ENCODE measurements at regions not wholly inside any gene's neighbourhood (a gene's known extent, or its start where the extent isn't known, plus 50 kb on each side); places are given as distances from the start of the nearest gene placed in this dataset.

- H3K27me3 ChIP-seq (ENCODE audit: control insufficient read depth, insufficient read depth, low read length): no peaks in the 10 kb centered on the region
- no peak overlapping the region for H3K27ac ChIP-seq (ENCODE audit: low read depth, low read length)
- H3K9me3 ChIP-seq (ENCODE audit: control insufficient read depth, insufficient read depth, low read length): no peaks in the 10 kb centered on the region
- TF ChIP-seq CTCF (IDR thresholded peaks at IDR 0.05; ENCODE audit: low read depth, low read length): no peak
- no peak for DNase-seq (ENCODE audit: low read depth, low spot score)
- ChIA-PET POLR2A (no interaction called here), CTCF (no interaction called here)
- H3K4me3 ChIP-seq (ENCODE audit: low read depth, low read length): no peak overlapping the region
Measured at GRCh38 chr12:116337312-116337711, 59.8 kb upstream of the MED13L start.

GRCh38 chr12:116338064-116338846 is 60.8 kb upstream of the MED13L start:
- CTCF ChIA-PET: no interaction called here
- DNase-seq (ENCODE audit: low read depth, low spot score): no peak
- TF ChIP-seq CTCF (IDR thresholded peaks at IDR 0.05; ENCODE audit: low read depth, low read length): no peak
- Histone ChIP-seq H3K9me3 (ENCODE audit: control insufficient read depth, insufficient read depth, low read length) (0 out of 2 replicates have a peak, but pooled peaks cover under 1% of the 10 kb centered on the region), H3K27me3 (ENCODE audit: control insufficient read depth, insufficient read depth, low read length) (no peaks in the 10 kb centered on the region), H3K27ac (ENCODE audit: low read depth, low read length) (no peak overlapping the region), H3K4me3 (ENCODE audit: low read depth, low read length) (no peak overlapping the region)
- POLR2A ChIA-PET: interaction anchor here (0.6 kb wide), 1 partner anchor 61 kb away, joined by 3 read pairs; the partner anchor contains the start of gene MED13L

GRCh38 chr12:116339062-116339461 is 61.6 kb upstream of the MED13L start:
- DNase-seq (ENCODE audit: low read depth, low spot score): no peak
- ChIA-PET CTCF (no interaction called here), POLR2A (no interaction called here)
- H3K9me3 ChIP-seq (ENCODE audit: control insufficient read depth, insufficient read depth, low read length): 0 out of 2 replicates have a peak, but pooled peaks cover 2% of the 10 kb centered on the region
- H3K27me3 ChIP-seq (ENCODE audit: control insufficient read depth, insufficient read depth, low read length): no peaks in the 10 kb centered on the region
- no peak for TF ChIP-seq CTCF (IDR thresholded peaks at IDR 0.05; ENCODE audit: low read depth, low read length)
- no peak overlapping the region for H3K4me3 ChIP-seq (ENCODE audit: low read depth, low read length)
- no peak overlapping the region for H3K27ac ChIP-seq (ENCODE audit: low read depth, low read length)

GRCh38 chr12:116339800-116340371 is 62.4 kb upstream of the MED13L start:
- ChIA-PET POLR2A (no interaction called here), CTCF (interaction anchor here (0.5 kb wide), 1 partner anchor 390 kb away, joined by 3 read pairs; no protein-coding TSS in a partner anchor)
- Histone ChIP-seq H3K9me3 (ENCODE audit: control insufficient read depth, insufficient read depth, low read length) (0 out of 2 replicates have a peak, but pooled peaks cover 2% of the 10 kb centered on the region), H3K4me3 (ENCODE audit: low read depth, low read length) (no peak overlapping the region), H3K27me3 (ENCODE audit: control insufficient read depth, insufficient read depth, low read length) (no peaks in the 10 kb centered on the region), H3K27ac (ENCODE audit: low read depth, low read length) (no peak overlapping the region)
- no peak for TF ChIP-seq CTCF (IDR thresholded peaks at IDR 0.05; ENCODE audit: low read depth, low read length)
- DNase-seq (ENCODE audit: low read depth, low spot score): no peak

GRCh38 chr12:116343331-116343884 is 65.9 kb upstream of the MED13L start:
- no peaks in the 10 kb centered on the region for H3K27me3 ChIP-seq (ENCODE audit: control insufficient read depth, insufficient read depth, low read length)
- DNase-seq (ENCODE audit: low read depth, low spot score): no peak
- ChIA-PET CTCF (interaction anchor here (0.5 kb wide), 1 partner anchor 1320 kb away, joined by 4 read pairs; no protein-coding TSS in a partner anchor), POLR2A (no interaction called here)
- no peak overlapping the region for H3K27ac ChIP-seq (ENCODE audit: low read depth, low read length)
- 0 out of 2 replicates have a peak, but pooled peaks cover 2% of the 10 kb centered on the region for H3K9me3 ChIP-seq (ENCODE audit: control insufficient read depth, insufficient read depth, low read length)
- no peak overlapping the region for H3K4me3 ChIP-seq (ENCODE audit: low read depth, low read length)
- TF ChIP-seq CTCF (IDR thresholded peaks at IDR 0.05; ENCODE audit: low read depth, low read length): no peak

Data from AG04450 (cell line).